ENCODE measurements at regions not wholly inside any gene's neighbourhood (a gene's known extent, or its start where the extent isn't known, plus 50 kb on each side); places are given as distances from the start of the nearest gene placed in this dataset.

DNA sequence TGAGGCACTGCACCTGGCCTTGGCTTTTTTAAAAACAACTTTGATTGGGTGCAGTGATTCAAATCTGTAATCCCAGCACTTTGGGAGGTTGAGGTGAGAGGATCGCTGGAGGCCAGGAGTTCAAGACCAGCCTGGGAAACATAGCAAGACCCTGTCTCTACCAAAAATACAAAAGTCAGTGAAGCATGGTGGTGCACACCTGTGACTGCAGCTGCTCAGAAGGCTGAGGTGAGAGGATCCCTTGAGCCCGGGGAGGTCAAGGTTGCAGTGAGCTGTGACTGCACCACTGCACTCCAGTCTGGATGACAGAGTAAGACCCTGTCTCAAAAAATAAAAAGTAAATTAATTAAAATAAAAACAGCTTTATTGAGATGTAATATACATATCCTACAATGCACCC, 84.9 kb downstream of the NPTX2 start:
- Mint-ChIP-seq H3K4me3 (no peak overlapping the region), H3K4me1 (no peaks in the 10 kb centered on the region), H3K36me3 (ENCODE audit: insufficient read depth) (peaks cover 1% of the 10 kb centered on the region), H3K27ac (ENCODE audit: low read depth) (no peak overlapping the region), H3K27me3 (peaks cover 45% of the 10 kb centered on the region), H3K9me3 (no peaks in the 10 kb centered on the region)
- ATAC-seq (replicated peaks; ENCODE audit: extremely low read depth, poor library complexity, severe bottlenecking), result no peak
- no peak for DNase-seq (ENCODE audit: low spot score in 2 of 2)

DNA sequence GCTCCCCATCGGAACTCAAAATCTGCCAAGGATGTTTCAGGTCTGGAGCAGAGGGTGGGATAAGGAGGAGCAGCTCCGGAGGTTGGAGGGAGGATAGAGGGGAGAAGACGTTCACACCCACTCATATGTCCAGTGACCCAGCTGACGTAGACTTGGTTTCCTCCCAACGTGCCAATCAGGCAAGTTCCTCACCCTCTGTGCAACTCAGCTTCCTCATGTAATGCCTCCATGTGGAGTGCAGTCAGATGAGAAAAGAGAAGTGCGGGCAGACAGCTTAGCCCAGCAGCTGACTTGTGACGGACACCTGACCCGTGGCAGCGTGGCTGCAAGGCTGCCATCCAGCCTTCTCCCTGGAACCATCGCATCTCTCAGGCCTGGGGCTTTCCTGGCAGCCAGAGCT, 86.8 kb downstream of the NPTX2 start:
- H3K4me1 Mint-ChIP-seq, result no peaks in the 10 kb centered on the region
- ATAC-seq (replicated peaks; ENCODE audit: extremely low read depth, poor library complexity, severe bottlenecking), result no peak
- DNase-seq (ENCODE audit: low spot score in 2 of 2), result no peak
- H3K4me3 Mint-ChIP-seq, result no peak overlapping the region
- H3K27ac Mint-ChIP-seq (ENCODE audit: low read depth), result no peak overlapping the region
- H3K27me3 Mint-ChIP-seq, result peaks cover 50% of the 10 kb centered on the region
- peaks cover 1% of the 10 kb centered on the region for H3K36me3 Mint-ChIP-seq (ENCODE audit: insufficient read depth)
- H3K9me3 Mint-ChIP-seq, result no peaks in the 10 kb centered on the region

DNA sequence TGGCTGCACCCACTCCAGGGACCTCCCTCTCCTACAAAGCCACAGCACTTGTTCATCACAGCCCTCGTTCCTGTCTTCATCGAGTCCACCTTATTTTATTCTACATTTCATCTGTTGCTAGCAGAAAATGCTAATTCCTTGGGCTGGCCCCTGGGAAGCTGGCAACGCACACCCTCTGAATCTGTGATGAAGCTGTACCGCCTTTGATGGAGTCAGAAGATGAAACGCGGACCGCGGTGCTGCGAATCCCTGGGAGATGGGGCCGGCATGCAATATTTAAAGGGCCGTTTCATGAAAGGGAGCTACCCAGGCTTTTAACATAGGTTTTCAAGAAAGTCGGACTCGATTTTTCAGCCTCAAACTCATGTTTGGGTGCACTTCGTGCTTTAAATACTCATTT, 88.5 kb downstream of the NPTX2 start:
- no peak overlapping the region for H3K4me3 Mint-ChIP-seq
- H3K27me3 Mint-ChIP-seq, result peaks cover 37% of the 10 kb centered on the region
- H3K4me1 Mint-ChIP-seq, result no peaks in the 10 kb centered on the region
- no peak for DNase-seq (ENCODE audit: low spot score in 2 of 2)
- no peak overlapping the region for H3K27ac Mint-ChIP-seq (ENCODE audit: low read depth)
- no peak for ATAC-seq (replicated peaks; ENCODE audit: extremely low read depth, poor library complexity, severe bottlenecking)
- H3K36me3 Mint-ChIP-seq (ENCODE audit: insufficient read depth), result peaks cover 1% of the 10 kb centered on the region
- H3K9me3 Mint-ChIP-seq, result no peaks in the 10 kb centered on the region

DNA sequence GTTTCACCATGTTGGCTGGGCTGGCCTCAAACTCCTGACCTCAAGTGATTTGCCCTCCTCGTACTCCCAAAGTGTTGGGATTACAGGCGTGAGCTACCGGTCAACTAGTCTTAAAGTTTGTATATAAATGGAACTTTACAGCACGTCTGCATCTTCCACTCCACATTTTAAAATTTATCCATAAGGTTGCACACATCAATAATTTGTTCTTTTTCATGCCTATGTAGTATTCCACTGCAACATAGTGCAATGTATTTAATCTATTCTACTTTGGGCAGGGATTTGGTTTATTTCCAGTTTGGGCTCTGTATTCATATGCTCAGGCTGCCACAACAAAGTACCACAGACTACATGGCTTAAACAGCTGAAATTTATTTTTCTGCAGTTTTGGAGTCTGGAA, 90.0 kb downstream of the NPTX2 start:
- H3K4me3 Mint-ChIP-seq, result no peak overlapping the region
- H3K36me3 Mint-ChIP-seq (ENCODE audit: insufficient read depth), result peaks cover 1% of the 10 kb centered on the region
- H3K27me3 Mint-ChIP-seq, result peaks cover 46% of the 10 kb centered on the region
- DNase-seq (ENCODE audit: low spot score in 2 of 2), result no peak
- H3K4me1 Mint-ChIP-seq, result no peaks in the 10 kb centered on the region
- no peak for ATAC-seq (replicated peaks; ENCODE audit: extremely low read depth, poor library complexity, severe bottlenecking)
- H3K9me3 Mint-ChIP-seq, result no peaks in the 10 kb centered on the region
- no peak overlapping the region for H3K27ac Mint-ChIP-seq (ENCODE audit: low read depth)

GRCh38 chr7:98711945-98712344, 94.9 kb downstream of the NPTX2 start:
- H3K4me1 Mint-ChIP-seq, result no peaks in the 10 kb centered on the region
- H3K36me3 Mint-ChIP-seq (ENCODE audit: insufficient read depth), result no peaks in the 10 kb centered on the region
- H3K27me3 Mint-ChIP-seq, result peaks cover 16% of the 10 kb centered on the region
- DNase-seq (ENCODE audit: low spot score in 2 of 2) (no peak), ATAC-seq (replicated peaks; ENCODE audit: extremely low read depth, poor library complexity, severe bottlenecking) (no peak)
- H3K4me3 Mint-ChIP-seq, result no peak overlapping the region
- no peak overlapping the region for H3K27ac Mint-ChIP-seq (ENCODE audit: low read depth)
- H3K9me3 Mint-ChIP-seq, result no peaks in the 10 kb centered on the region

GRCh38 chr7:98713165-98713810, 96.2 kb downstream of the NPTX2 start:
- DNase-seq (ENCODE audit: low spot score in 2 of 2), result no peak
- H3K4me3 Mint-ChIP-seq, result no peak overlapping the region

GRCh38 chr7:98719396-98719795, 102.3 kb downstream of the NPTX2 start:
- Mint-ChIP-seq H3K36me3 (ENCODE audit: insufficient read depth) (peaks cover 2% of the 10 kb centered on the region), H3K4me1 (no peaks in the 10 kb centered on the region), H3K27me3 (peaks cover 31% of the 10 kb centered on the region), H3K4me3 (no peak overlapping the region), H3K27ac (ENCODE audit: low read depth) (no peak overlapping the region), H3K9me3 (no peaks in the 10 kb centered on the region)
- DNase-seq (ENCODE audit: low spot score in 2 of 2), result no peak
- ATAC-seq (replicated peaks; ENCODE audit: extremely low read depth, poor library complexity, severe bottlenecking), result no peak

More at GRCh38 chr7:98713165-98713810, 96.2 kb downstream of the NPTX2 start:
- no peaks in the 10 kb centered on the region for H3K4me1 Mint-ChIP-seq
- no peak for ATAC-seq (replicated peaks; ENCODE audit: extremely low read depth, poor library complexity, severe bottlenecking)
- H3K9me3 Mint-ChIP-seq, result no peaks in the 10 kb centered on the region
- H3K27me3 Mint-ChIP-seq, result peaks cover 11% of the 10 kb centered on the region
- no peaks in the 10 kb centered on the region for H3K36me3 Mint-ChIP-seq (ENCODE audit: insufficient read depth)
- H3K27ac Mint-ChIP-seq (ENCODE audit: low read depth), result no peak overlapping the region

DNA sequence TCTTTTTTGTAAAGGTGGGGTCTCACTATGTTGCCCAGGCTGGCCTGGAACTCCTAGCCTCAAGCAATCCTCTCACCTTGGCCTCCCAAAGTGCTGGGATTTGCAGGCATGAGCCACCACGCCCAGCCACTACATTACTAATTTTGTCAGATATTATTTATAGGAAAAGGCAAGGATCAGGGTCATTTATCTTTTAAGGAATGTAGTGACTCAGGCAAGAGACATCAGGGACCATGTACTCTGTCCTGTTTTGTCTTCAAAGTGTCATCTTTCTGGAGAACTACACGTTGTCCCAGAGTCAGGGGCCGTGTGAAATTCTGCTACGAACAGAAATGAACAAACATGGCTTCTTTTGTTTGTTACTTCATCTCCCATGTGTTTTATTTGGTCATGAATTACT, 105.3 kb downstream of the NPTX2 start:
- Mint-ChIP-seq H3K9me3 (no peaks in the 10 kb centered on the region), H3K4me1 (no peaks in the 10 kb centered on the region), H3K27me3 (peaks cover 55% of the 10 kb centered on the region), H3K4me3 (no peak overlapping the region), H3K36me3 (ENCODE audit: insufficient read depth) (peaks cover 2% of the 10 kb centered on the region), H3K27ac (ENCODE audit: low read depth) (no peak overlapping the region)
- no peak for DNase-seq (ENCODE audit: low spot score in 2 of 2)
- no peak for ATAC-seq (replicated peaks; ENCODE audit: extremely low read depth, poor library complexity, severe bottlenecking)

DNA sequence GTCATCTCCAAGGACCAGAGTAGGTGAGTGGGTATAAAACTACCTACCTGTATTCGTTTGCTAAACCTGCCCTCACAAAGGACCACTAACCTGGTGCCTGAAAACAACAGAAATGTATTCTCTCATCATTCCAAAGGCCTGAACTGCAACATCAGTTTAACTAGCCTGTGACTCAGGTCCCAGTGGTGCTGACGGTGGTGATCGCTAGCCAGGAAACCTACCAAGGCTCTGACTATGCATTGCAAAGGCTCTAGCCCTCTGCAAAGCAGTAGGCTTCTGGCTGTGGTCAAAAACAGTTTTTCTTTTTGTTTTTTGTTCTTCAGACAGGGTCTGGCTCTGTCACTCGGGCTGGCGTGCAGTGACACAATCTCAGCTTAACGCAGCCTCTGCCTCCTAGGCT, 107.5 kb downstream of the NPTX2 start:
- H3K4me1 Mint-ChIP-seq, result no peaks in the 10 kb centered on the region
- H3K4me3 Mint-ChIP-seq, result no peak overlapping the region
- peaks cover 65% of the 10 kb centered on the region for H3K27me3 Mint-ChIP-seq
- DNase-seq (ENCODE audit: low spot score in 2 of 2) (no peak), ATAC-seq (replicated peaks; ENCODE audit: extremely low read depth, poor library complexity, severe bottlenecking) (no peak)
- H3K36me3 Mint-ChIP-seq (ENCODE audit: insufficient read depth), result peaks cover 2% of the 10 kb centered on the region
- no peaks in the 10 kb centered on the region for H3K9me3 Mint-ChIP-seq
- H3K27ac Mint-ChIP-seq (ENCODE audit: low read depth), result no peak overlapping the region

DNA sequence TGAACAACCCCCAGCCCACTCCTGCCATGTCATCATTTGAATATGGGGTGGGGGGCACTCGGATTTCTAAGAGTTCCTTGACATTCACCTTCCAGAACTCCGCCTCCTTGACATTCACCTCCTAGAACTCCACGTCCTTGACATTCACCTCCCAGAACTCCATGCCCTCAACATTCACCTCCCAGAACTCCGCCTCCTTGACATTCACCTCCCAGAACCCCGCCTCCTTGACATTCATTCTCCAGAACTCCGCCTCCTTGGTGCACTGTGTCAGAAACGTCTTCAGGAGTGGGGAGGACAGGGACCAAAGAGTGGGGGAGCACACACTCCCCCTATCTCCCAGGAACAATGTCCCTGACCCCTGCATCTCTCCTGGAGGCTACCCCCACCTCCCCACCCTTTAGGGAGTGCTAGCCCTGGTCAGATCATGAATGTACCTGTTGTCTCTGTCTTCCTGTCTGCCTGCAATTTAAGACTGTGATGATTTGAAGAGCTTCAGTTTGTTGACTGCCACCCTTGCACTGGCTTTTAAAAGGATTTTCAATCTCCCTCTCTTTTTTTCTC, 110.1 kb downstream of the NPTX2 start:
- Mint-ChIP-seq H3K36me3 (ENCODE audit: insufficient read depth) (no peaks in the 10 kb centered on the region), H3K4me1 (no peaks in the 10 kb centered on the region), H3K9me3 (no peaks in the 10 kb centered on the region), H3K4me3 (no peak overlapping the region), H3K27ac (ENCODE audit: low read depth) (no peak overlapping the region), H3K27me3 (peaks cover 61% of the 10 kb centered on the region)
- ATAC-seq (replicated peaks; ENCODE audit: extremely low read depth, poor library complexity, severe bottlenecking) (no peak), DNase-seq (ENCODE audit: low spot score in 2 of 2) (no peak)

- H3K4me3 Mint-ChIP-seq, result no peak overlapping the region
- no peak for DNase-seq (ENCODE audit: low spot score in 2 of 2)
- no peak for ATAC-seq (replicated peaks; ENCODE audit: extremely low read depth, poor library complexity, severe bottlenecking)
- H3K27ac Mint-ChIP-seq (ENCODE audit: low read depth), result no peak overlapping the region
- H3K27me3 Mint-ChIP-seq, result peaks cover 60% of the 10 kb centered on the region
- no peaks in the 10 kb centered on the region for H3K9me3 Mint-ChIP-seq
- H3K36me3 Mint-ChIP-seq (ENCODE audit: insufficient read depth), result no peaks in the 10 kb centered on the region
- no peaks in the 10 kb centered on the region for H3K4me1 Mint-ChIP-seq
Observed at GRCh38 chr7:98728555-98728954, 111.5 kb downstream of the NPTX2 start.

DNA sequence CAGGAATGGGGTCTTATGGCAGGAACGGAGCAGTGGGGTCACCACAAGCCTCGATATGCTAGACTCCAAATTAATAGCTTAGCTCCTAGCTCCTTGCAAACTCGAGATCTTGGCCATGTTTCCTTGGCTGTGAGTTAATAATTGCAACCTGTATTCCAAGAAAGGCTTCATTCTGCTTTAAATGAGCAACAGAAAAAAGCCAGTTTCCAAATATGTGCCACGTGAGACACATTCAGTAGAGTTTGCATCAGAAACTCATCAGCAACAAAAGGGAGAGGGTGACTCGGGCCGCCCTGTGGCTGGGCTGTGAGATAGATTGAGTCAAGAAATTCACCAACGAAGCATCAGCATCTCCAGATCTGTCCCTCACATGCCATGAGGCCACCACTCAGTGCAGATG, 112.0 kb downstream of the NPTX2 start:
- H3K4me3 Mint-ChIP-seq, result no peak overlapping the region
- no peak for DNase-seq (ENCODE audit: low spot score in 2 of 2)
- H3K4me1 Mint-ChIP-seq, result no peaks in the 10 kb centered on the region
- ATAC-seq (replicated peaks; ENCODE audit: extremely low read depth, poor library complexity, severe bottlenecking), result no peak
- no peaks in the 10 kb centered on the region for H3K9me3 Mint-ChIP-seq
- H3K27ac Mint-ChIP-seq (ENCODE audit: low read depth), result no peak overlapping the region
- H3K27me3 Mint-ChIP-seq, result peaks cover 60% of the 10 kb centered on the region
- no peaks in the 10 kb centered on the region for H3K36me3 Mint-ChIP-seq (ENCODE audit: insufficient read depth)

- Mint-ChIP-seq H3K4me1 (no peaks in the 10 kb centered on the region), H3K27me3 (peaks cover 56% of the 10 kb centered on the region), H3K36me3 (ENCODE audit: insufficient read depth) (no peaks in the 10 kb centered on the region), H3K9me3 (no peaks in the 10 kb centered on the region), H3K4me3 (no peak overlapping the region), H3K27ac (ENCODE audit: low read depth) (no peak overlapping the region)
- no peak for ATAC-seq (replicated peaks; ENCODE audit: extremely low read depth, poor library complexity, severe bottlenecking)
- no peak for DNase-seq (ENCODE audit: low spot score in 2 of 2)
Observed at GRCh38 chr7:98730326-98730725, 113.2 kb downstream of the NPTX2 start.

Measured in central memory CD8-positive, alpha-beta T cell (primary cell).